OCI-LY1 (cell line): ENCODE measurements at regions not wholly inside any gene's neighbourhood (a gene's known extent, or its start where the extent isn't known, plus 50 kb on each side); places are given as distances from the start of the nearest gene placed in this dataset.
"Not testable (repeated sequence)": the region's sequence is repeated elsewhere in the genome, so short reads cannot be mapped to it uniquely, and the experiment has no call there.

ENCODE experiments used
- H2AFZ ChIP-seq: fragments of 200-600 bp; sonication (generic), shearing (Covaris generic); 2 replicates; pipeline ENCODE4 v1.6.0; 2014; ENCODE audit warnings: antibody characterized with exemption, mild to moderate bottlenecking, low read length
- H3F3A ChIP-seq: fragments of 200-600 bp; sonication (generic), shearing (Covaris generic); 2 replicates; pipeline ENCODE4 v1.6.0; 2014; ENCODE audit warnings: mild to moderate bottlenecking, antibody characterized with exemption, low read length, moderate library complexity; ENCODE audit not compliant: insufficient read depth
- H3K27ac ChIP-seq: fragments of 200-600 bp; sonication (generic); 2 replicates; pipeline ENCODE4 v1.5.1; 2014; ENCODE audit warnings: low read length, mixed run types, mild to moderate bottlenecking, low read depth; ENCODE audit not compliant: poor library complexity, severe bottlenecking
- H3K27me3 ChIP-seq: fragments of 200-600 bp; sonication (generic); 2 replicates; pipeline ENCODE4 v1.6.0; 2014; ENCODE audit warnings: antibody characterized with exemption, mild to moderate bottlenecking, low read length, moderate library complexity; ENCODE audit not compliant: insufficient read depth
- H3K36me3 ChIP-seq: fragments of 200-600 bp; sonication (generic); 2 replicates; pipeline ENCODE4 v1.6.1; 2014; ENCODE audit warnings: mild to moderate bottlenecking, antibody characterized with exemption, low read length, moderate library complexity, mixed read lengths; ENCODE audit not compliant: insufficient read depth
- H3K4me1 ChIP-seq: fragments of 200-600 bp; sonication (generic); 2 replicates; pipeline ENCODE4 v1.5.1; 2014; ENCODE audit warnings: mild to moderate bottlenecking, low read length, moderate library complexity; ENCODE audit not compliant: insufficient read depth, severe bottlenecking
- H3K4me2 ChIP-seq: fragments of 200-600 bp; sonication (generic), shearing (Covaris generic); 2 replicates; pipeline ENCODE4 v1.6.1; 2014; ENCODE audit warnings: low read length
- H3K4me3 ChIP-seq: fragments of 200-600 bp; sonication (generic); 2 replicates; pipeline ENCODE4 v1.5.1; 2014; ENCODE audit warnings: low read length, low read depth, mild to moderate bottlenecking, mixed read lengths; ENCODE audit not compliant: poor library complexity, severe bottlenecking
- H3K79me2 ChIP-seq: fragments of 200-600 bp; shearing (Covaris generic); 2 replicates; pipeline ENCODE4 v1.6.1; 2016; ENCODE audit warnings: mixed run types, low read length, mixed read lengths; ENCODE audit not compliant: insufficient read depth
- H3K9ac ChIP-seq: fragments of 200-600 bp; sonication (generic), shearing (Covaris generic); 2 replicates; pipeline ENCODE4 v1.6.1; 2014; ENCODE audit warnings: mild to moderate bottlenecking, low read length, mixed read lengths
- H3K9me2 ChIP-seq: fragments of 200-600 bp; sonication (generic), shearing (Covaris generic); 2 replicates; pipeline ENCODE4 v1.6.1; 2014; ENCODE audit warnings: low read depth, mild to moderate bottlenecking, low read length, mixed read lengths
- H3K9me3 ChIP-seq: fragments of 200-600 bp; shearing (Covaris generic); 2 replicates; pipeline ENCODE4 v1.6.1; 2014; ENCODE audit warnings: low read length, mixed read lengths
- H4K20me1 ChIP-seq: fragments of 200-600 bp; sonication (generic), shearing (Covaris generic); 2 replicates; pipeline ENCODE4 v1.6.0; 2016; ENCODE audit warnings: mild to moderate bottlenecking, low read length; ENCODE audit not compliant: insufficient read depth
- CTCF ChIP-seq: fragments of 200-600 bp; sonication (generic), shearing (Covaris generic); IDR thresholded peaks from 2 replicates; pipeline ENCODE4 v1.5.1; 2017; ENCODE audit warnings: mild to moderate bottlenecking, antibody characterized with exemption, low read length, moderate library complexity, mixed read lengths
- EZH2 ChIP-seq: fragments of 200-600 bp; sonication (generic), shearing (Covaris generic); IDR thresholded peaks from 2 replicates; pipeline ENCODE4 v1.8.0; 2017; ENCODE audit warnings: borderline replicate concordance, mixed run types, mild to moderate bottlenecking, antibody characterized with exemption, low read length, moderate library complexity, mixed read lengths

GRCh38 chr2:11082880-11083279 lies 72.4 kb upstream of the SLC66A3 start:
- no peak overlapping the region for H3K4me2 ChIP-seq
- TF ChIP-seq EZH2 = no peak
- no peak for TF ChIP-seq CTCF
- no peaks in the 10 kb centered on the region for H3K79me2 ChIP-seq
- H3K36me3 ChIP-seq = no peaks in the 10 kb centered on the region
- no peaks in the 10 kb centered on the region for H3F3A ChIP-seq
- H3K9ac ChIP-seq = no peak overlapping the region
- H3K4me1 ChIP-seq = no peaks in the 10 kb centered on the region
- H3K9me2 ChIP-seq = no peaks in the 10 kb centered on the region; the same call in 1 of the 2 replicates
- no peaks in the 10 kb centered on the region for H3K9me3 ChIP-seq
- H3K27ac ChIP-seq = no peak overlapping the region
- no peaks in the 10 kb centered on the region for H4K20me1 ChIP-seq
- no peaks in the 10 kb centered on the region for H3K27me3 ChIP-seq
- H2AFZ ChIP-seq = no peak overlapping the region
- no peak overlapping the region for H3K4me3 ChIP-seq

GRCh38 chr2:11088821-11089220 lies 66.4 kb upstream of the SLC66A3 start:
- H3K4me2 ChIP-seq, H3K36me3 ChIP-seq, H2AFZ ChIP-seq, H3K4me1 ChIP-seq, H4K20me1 ChIP-seq, H3K79me2 ChIP-seq, H3K27me3 ChIP-seq, H3K9me3 ChIP-seq, H3K4me3 ChIP-seq, H3K9me2 ChIP-seq, H3K9ac ChIP-seq, H3F3A ChIP-seq, H3K27ac ChIP-seq: not testable (repeated sequence)

DNA sequence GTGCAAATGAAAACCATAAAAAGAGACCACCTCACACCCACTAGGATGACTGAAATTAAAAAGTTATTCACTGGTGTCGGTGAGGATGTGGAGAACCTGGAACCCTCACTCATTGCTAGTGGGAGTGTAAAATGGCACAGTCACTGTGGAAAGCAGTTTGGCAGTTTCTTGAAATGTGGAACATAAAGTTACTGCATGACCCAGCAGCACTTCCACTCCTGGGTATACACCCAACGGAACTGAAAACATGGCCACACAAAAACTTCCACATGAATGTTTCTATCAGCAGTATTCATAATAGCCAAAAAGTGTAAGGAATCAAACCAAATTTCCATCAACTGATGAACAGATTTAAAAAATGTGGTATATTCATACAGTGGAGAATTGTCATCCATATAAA lies 65.1 kb upstream of the SLC66A3 start:
- no peaks in the 10 kb centered on the region for H3K9me3 ChIP-seq
- no peaks in the 10 kb centered on the region; the same call in 1 of the 2 replicates for H3K9me2 ChIP-seq
- no peaks in the 10 kb centered on the region for H3K4me1 ChIP-seq
- no peaks in the 10 kb centered on the region for H3K27me3 ChIP-seq
- no peaks in the 10 kb centered on the region for H3F3A ChIP-seq
- no peaks in the 10 kb centered on the region for H3K79me2 ChIP-seq
- H3K4me2 ChIP-seq = no peak overlapping the region
- no peak overlapping the region for H3K4me3 ChIP-seq
- TF ChIP-seq CTCF (no peak), EZH2 (no peak)
- no peaks in the 10 kb centered on the region for H3K36me3 ChIP-seq
- H3K9ac ChIP-seq = no peak overlapping the region
- no peak overlapping the region for H3K27ac ChIP-seq
- no peak overlapping the region for H2AFZ ChIP-seq
- H4K20me1 ChIP-seq = no peaks in the 10 kb centered on the region

DNA sequence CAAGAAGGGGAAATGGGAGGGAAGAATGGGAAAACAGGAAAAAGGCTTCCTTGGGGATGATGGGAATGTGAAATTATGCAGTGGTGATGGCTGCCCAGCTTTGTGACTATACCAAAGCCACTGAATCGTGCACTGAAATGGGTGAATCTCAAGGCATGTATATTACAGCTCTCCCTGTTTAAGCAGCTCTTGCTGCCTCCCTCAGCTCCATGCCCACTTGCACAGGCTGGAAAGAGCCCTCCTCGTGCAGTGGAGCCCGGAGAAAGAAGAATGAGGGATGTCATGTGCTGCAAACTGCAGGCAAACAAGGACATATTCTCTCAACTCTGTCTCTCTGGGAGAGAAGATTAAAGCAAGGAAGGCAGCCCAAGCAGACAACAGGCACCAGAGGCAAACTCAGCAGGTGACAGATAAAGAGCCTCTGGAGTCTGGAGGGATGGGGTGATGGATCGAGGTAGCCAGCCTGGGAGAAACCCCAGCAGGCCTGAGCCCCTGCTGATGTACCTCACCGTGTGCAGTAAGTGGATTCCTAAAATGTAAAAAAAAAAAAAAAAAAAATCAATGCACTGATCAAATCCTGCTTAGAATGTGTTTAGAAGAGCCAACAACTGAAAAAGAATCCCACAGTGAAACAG lies 62.4 kb upstream of the SLC66A3 start:
- no peaks in the 10 kb centered on the region for H3K79me2 ChIP-seq
- H3K4me3 ChIP-seq = no peak overlapping the region
- H3K27ac ChIP-seq = no peak overlapping the region
- H3K4me1 ChIP-seq = no peaks in the 10 kb centered on the region
- no peaks in the 10 kb centered on the region for H3F3A ChIP-seq
- H3K4me2 ChIP-seq = no peak overlapping the region
- TF ChIP-seq CTCF (no peak), EZH2 (no peak)
- H4K20me1 ChIP-seq = no peaks in the 10 kb centered on the region
- no peak overlapping the region for H2AFZ ChIP-seq
- no peaks in the 10 kb centered on the region for H3K36me3 ChIP-seq
- H3K27me3 ChIP-seq = no peaks in the 10 kb centered on the region
- H3K9me3 ChIP-seq = no peaks in the 10 kb centered on the region
- no peaks in the 10 kb centered on the region; the same call in 1 of the 2 replicates for H3K9me2 ChIP-seq
- no peak overlapping the region for H3K9ac ChIP-seq
